NCI-H1105 treated with DMSO at 0.1 percent for 48 hours (cell line): ENCODE measurements at regions not wholly inside any gene's neighbourhood (a gene's known extent, or its start where the extent isn't known, plus 50 kb on each side); places are given as distances from the start of the nearest gene placed in this dataset.

Source experiments
- DNase-seq: peaks from one replicate; lab custom pipeline; 2025; lab: John Stamatoyannopoulos, UW

DNA sequence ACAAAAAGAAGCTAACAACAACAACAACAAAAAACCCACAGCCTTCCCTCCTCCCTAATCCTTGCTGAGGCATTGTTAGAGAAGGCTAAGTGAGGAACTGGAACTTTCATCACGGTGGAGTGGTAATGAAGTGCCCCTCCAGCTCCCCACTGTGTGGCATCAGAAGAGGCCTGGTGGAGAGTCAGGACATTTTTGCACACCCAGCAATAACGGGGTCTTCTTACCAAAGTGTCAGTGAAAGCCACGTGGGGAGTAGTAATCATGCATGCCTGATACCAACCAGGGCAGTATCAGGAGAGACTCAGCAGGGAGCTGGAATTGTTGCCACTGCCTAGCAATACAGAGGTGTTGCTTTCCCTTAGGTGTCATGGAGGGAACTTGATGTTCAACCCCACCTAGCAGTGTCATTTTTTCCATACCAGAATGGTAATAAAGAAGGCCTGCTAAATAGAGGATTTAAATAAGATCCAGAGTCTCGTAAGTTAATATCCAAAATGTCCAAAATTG is 299.7 kb upstream of the RGS6 start:
- no peak for DNase-seq

DNA sequence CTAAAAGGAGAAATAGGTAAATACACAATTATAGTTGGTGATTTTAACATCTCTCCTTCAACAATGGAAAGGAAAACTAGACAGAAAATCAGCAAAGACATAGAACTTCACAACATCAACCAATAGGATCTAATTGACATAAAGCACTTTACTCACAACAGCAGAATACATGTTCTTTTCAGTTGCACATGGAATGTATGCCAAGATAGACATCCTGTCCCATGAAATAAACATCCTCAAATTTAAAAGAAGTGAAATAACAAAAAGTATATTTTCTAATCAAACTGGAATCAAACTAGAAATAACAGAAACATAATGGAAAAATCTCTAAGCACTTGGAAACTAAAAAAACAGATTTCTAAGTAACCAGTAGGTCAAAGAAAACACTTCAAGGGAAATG is 296.2 kb upstream of the RGS6 start:
- no peak for DNase-seq

DNA sequence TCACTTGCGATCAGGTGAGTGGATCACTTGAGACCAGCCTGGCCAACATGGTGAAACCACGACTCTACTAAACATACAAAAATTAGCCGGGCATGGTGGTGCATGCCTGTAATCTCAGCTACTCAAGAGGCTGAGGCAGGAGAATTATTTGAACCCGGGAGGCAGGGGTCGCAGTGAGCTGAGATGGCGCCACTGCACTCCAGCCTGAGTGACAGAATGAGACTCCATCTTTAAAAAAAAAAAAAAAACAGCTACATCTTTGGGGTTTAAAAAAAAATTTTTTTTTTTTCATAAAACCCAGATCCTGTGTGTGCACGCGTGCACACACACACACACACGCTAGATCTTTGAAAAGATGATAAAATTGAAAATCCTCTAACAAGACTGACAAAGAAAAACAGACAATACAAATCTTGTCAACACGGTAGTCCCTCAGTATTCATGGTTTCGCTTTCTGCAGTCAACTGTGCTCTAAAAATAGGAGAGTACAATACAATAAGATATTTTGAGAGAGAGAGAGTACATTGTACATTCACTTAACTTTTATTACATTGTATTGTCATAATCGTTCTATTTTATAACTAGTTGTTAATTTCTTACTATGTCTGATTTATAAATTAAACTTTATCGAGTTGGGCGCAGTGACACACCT is 295.3 kb upstream of the RGS6 start:
- DNase-seq: no peak

DNA sequence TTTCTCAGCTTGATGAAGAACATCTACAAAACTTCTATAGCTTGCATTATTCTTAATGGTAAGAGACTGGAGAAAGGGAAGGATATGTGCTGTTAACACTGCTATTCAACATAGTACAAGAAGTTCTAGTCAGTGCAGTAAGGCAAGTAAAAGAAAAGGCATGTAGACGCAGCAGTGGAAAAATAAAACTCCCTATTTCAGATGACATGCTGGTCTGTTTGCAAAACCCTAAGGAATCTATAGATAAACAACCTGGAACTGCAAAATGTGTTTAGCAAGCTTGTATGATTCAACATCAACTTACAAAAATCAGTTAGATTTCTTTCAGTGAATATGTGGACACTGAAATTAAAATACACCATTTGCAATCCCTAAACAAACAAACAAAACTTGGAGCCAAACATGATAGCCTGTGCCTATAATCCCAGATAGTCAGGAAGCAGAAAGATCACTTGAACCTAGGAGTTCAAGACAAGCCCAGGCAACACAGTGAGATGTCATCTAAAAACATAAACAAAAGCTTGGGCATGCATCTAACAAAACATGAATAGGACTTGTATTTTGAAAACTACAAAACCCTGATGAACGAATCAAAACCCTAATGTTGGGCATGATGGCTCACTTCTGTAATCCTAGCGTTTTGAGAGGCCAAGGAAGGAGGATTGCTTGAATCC is 293.6 kb upstream of the RGS6 start:
- DNase-seq: no peak

DNA sequence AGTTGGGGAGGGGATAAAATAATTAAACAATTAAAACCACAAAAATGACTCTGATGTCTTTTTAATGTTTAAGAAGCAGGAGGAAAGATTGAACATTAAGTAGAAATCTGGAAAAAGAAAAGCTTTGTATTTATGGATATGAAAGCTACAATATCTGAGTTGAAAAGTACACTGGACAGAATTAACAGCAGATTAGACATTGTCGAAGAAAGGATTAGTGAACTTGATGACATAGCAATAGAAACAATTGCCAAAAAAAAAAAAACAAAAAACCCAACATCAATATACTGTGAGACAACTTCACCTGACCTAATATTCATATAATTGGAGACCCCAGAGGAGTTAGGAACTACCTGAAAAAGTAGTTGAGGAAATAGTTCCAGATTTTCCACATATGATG is 289.5 kb upstream of the RGS6 start:
- no peak for DNase-seq

DNA sequence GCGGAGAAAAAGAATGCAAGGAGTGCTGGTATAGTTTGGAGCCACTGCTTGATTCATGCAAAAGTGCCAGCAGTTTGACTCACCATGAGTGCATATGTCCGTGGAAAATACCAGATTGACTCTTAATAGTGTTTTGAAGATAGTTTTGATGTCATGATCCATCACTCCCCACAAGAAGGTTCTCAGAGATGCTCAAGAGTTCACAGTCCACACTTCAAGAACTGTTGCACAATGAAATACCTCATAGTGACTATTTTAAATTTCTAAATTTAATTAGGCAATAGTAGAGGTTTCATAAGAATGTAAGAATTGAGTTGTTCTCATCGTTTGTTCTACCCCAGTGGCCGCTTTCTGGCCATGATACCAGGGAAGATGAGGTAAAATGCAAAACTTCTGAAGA is 286.6 kb upstream of the RGS6 start:
- no peak for DNase-seq

DNA sequence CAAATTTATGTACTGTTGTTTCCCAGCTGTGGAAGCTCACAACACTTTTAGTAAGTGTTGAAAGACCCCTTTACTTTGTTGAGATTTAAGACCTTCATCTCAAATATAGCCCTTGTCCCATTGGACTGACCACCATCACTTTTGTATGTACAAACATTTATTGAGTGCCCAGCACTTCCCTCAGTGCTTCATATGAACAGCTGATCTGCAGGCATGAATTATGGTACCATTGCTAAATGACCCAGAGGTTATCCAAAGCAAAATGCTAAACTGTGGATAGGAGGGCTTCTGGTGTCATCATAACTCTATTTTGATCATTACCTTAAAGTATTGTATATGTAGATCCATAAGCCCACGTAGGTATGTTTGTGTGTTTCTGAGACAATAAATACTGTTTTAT is 285.7 kb upstream of the RGS6 start:
- no peak for DNase-seq

DNA sequence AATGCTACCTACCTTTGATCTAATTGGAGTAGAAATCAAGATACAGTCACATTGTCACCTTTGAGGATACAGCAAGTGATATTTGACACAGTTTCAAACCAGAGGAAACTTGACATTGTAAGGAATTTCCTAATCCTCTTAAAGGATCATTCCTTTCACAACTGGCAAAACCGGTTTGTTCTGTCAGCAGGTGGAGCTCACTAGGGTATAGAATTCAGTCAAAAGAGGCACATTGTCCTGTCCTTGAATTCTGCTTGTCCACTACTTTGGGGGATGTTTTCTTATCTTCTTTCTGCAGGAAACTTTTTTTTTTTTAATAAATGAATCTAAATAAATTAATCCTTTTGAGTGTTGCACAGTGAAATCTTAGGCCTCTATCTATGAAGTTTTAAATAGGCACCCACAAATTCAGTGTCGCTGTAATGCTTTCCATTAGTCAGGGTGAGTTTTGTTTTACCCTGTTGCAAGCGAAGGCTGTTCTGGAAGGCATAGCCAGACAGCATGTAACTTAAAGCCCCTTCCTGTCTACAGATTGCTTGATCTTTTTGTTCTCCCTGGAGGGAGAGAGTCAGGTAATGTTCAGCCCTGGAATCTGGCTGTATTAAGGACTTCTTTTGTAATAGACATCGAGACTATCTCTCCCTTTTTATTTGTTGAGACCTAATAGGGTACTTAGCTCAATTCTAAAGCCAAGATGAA is 285.0 kb upstream of the RGS6 start:
- peak; percentile 37 for DNase-seq

DNA sequence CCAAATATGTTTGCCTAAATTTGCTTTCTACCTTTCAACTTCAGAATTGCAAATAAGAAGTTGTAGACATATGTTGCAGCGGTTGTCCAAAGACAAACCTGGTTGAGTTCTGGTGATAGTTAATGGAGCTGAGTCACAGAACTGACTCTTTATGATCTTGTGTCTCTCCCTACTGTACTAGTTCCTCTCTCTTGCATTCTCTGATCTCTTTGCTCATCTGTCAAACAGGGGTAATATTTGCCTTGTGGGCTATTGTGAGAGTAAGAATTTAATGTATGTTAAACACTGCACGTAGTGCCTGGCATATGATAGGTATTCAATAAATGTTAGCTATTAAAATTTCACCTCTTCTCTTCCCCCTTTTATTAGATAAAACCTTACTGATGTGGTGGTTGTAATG is 283.5 kb upstream of the RGS6 start:
- DNase-seq: no peak

DNA sequence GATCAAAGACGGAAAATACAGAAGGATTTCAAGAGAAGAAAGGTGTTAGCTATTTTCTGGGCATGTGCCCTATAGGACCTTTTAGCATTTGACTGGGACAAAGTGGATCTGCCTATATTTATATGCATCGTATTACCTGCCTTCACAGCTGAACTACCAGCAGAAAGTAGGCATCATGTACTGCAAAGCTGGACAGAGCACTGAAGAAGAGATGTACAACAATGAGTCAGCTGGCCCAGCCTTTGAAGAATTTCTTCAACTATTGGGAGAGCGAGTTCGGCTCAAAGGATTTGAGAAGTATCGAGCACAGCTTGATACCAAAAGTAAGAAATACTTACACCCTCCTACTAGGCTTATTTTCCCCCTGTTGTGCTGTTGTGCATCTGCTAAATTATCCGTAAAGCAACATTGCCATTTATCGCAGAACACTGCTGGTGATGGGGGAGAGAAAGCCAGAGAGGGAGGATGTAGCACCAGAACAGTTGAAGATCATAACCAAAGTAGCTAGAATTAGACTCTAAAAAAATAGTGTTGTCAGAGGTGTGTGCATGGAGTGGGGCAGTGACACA is 282.0 kb upstream of the RGS6 start:
- no peak for DNase-seq

DNA sequence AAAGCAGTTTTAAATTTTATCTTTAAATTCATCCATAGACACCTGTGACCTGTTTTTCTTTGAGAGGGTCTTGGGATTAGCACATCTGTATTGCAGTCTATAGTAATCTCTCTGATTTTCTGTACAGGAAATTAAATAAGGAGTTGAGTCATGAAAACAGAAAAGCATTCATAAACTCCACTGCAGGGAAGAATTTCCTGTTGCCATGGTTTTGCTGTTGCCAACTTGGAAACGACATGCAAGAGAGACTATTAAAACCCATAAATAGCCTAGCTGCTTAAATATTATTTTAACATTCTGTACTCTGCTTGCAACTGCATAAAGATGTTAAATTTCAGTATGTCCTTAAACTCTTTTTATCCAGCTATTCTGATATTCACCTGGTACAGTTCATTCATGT is 281.0 kb upstream of the RGS6 start:
- DNase-seq: no peak

DNA sequence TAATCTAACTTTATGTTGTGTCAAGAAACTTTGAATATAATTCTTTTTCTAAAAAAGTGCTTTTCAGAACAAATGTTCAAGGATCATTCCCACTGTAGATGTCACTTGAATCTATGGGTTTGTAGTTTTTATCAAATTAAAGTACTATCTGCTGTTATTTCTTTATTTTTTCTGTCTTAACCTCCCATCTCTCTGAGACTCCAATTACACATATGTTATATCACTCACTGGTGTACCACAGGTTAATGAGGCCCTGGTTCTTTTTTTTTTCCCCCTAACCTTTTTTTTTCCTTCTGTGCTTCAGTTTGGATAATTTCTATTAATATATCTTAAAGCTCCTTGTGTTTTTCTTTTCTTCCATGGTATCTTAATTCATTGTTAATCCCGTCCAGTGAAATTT is 279.9 kb upstream of the RGS6 start:
- no peak for DNase-seq

DNA sequence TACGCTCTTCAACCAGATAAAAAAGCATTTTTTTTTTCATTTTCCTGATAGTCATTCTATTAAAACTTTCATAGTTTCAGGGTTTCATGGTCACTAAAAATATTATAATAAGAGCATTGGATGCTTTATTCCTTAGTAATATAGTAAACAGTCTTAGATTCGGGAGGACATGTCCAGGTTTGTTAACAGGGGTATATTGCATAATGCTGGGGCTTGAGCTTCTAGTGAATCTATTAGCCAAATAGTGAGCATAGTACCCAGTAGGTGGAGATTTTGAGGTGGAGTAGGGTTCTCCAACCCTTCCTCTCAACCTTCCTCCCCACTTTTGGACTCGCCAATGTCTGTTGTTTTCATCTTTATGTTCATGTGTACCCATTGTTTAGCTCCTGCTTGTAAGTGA is 277.4 kb upstream of the RGS6 start:
- DNase-seq: no peak

DNA sequence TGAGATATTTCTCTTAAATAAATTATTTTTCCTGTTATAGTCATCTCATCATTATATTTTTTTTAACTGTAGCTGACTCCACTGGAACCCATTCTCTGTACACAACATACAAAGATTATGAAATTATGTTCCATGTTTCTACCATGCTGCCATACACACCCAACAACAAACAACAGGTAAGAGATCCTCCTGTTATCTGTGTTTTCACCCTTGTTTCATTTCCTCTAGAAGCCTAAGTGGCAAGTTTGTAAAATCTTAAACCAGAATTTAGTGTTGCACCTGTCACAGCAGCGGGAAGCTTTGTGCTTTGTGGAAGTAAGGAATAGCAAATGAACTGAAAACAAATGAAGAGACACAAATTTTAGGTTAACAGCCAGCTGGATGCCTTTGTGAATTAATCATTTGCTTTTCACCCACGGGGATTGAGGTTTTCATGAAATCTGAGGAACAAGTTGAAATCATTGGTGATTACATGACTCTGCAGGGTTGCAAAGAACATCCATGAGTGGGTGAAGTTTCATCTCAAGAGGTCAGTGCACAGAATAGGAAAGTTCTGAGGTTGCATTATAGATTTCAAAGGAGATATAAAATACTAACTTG is 273.9 kb upstream of the RGS6 start:
- DNase-seq: no peak

DNA sequence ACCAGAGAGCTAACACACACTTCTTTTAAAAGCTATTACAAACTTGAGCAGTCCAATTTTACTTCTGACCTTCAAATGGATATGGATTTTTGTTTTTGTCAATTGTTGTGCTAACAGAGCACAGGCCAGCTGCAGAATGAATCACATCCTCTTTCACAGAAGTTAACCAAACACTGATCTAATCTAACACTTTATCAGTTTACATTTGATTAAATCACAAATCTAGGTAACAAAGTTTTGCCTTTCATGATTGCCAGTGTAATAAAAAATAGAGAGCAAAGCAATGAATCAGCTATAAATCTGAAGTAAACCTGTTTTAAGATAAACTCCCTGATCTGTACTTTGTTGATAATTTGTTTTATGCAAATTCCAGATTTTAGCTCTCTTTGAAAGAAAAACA is 273.1 kb upstream of the RGS6 start:
- DNase-seq: no peak

DNA sequence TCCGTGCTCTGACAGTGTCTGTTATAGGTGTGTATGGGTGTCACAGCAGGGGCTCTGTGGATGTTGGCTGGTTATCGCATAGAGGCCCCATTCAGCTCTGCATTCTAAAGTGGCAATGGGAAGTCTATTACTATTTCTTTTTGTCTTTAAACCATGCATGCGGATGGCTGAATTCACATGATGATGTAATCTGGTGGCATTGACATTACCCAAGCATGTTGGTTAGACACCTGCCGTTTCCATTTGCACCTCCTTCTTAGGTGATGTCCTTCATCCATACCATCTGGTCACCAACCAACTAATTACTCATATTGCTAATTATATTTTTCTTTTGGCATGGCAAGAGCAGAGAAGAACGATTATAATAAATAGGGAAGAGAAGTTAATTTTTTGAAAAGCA is 270.8 kb upstream of the RGS6 start:
- DNase-seq: no peak

DNA sequence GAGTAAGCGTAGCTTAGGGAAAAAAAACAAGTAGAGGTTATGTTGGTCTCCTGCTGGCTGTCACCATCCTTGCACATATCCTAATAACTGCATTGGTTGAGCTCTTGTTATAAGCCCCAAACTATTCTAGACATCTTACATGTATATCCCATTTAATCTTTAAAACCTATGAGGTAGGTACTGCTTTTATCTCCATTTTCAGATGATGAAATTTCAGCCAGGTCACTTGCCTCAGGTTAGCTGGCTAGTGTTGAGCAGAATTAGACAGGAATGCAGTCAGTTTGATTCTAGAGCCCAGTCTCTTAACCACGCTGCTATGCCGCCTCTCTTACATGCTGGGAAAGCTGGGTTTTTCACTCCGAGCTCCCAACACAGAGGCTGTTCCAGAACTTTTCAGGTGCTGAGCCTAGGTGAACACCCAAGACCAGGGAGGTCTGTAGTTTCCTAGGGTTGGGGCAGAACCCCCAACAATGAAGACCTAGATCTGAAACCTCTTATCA is 269.9 kb upstream of the RGS6 start:
- no peak for DNase-seq

DNA sequence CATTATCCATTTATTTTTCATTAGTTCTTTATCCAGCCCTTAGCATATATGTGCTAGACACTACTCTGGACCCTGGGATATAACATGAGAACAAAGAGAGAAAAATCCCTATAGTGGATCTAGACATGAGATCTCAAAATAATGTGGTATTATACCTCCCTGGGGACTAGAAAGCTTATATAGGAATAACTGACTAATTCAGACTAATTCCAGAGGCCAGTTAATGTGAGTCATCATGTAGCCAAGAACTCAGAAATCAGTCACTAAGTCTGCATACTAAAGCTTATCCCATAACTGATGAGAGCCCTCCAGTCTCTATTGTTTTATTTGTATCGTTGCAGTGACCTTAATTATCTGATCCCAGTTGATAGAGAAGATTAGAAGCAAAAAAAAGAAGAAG is 267.1 kb upstream of the RGS6 start:
- DNase-seq: no peak

DNA sequence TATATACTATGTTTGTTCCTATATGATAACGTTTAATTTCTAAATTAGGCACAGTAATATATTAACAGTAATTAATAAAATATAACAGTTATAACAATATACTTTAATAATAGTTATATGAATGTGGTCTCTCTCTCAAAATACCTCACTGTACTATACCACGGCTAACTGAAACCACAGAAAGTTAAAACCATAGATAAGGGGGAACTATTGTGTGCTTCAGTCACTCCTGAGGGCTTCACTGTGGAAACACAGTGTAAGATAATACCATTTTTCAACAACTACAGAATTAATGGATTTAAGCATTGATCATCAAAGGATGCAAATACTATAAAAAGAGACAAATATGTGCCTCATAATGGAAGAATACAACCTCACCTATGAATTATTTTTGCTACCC is 266.4 kb upstream of the RGS6 start:
- no peak for DNase-seq

DNA sequence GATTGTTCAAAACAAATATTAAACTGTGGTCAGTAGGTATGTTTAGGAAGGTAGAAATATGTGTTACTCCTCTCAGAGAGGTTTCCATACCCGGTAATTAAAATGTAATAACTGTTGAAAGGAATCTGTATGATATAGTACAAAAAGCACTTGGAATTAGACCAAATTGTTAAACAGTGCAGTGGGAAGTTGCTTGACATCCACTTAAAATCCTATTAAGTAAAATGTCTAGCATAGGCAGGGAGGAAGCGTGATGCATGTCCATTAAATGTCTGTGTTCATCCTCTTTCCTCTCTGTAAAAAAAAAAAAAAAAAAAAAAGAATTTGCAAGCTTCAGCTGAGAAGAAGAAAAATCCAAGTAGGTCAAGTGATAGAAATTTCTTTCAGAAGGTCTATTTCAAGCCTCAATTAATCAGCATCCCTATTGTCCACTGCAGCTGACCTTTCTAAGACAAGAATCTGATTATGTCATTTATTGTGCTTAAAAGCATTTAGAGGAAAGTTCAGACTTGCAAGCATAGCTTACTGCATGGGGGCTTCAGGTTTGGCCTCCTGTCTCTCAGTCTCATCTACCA is 265.6 kb upstream of the RGS6 start:
- DNase-seq: no peak

DNA sequence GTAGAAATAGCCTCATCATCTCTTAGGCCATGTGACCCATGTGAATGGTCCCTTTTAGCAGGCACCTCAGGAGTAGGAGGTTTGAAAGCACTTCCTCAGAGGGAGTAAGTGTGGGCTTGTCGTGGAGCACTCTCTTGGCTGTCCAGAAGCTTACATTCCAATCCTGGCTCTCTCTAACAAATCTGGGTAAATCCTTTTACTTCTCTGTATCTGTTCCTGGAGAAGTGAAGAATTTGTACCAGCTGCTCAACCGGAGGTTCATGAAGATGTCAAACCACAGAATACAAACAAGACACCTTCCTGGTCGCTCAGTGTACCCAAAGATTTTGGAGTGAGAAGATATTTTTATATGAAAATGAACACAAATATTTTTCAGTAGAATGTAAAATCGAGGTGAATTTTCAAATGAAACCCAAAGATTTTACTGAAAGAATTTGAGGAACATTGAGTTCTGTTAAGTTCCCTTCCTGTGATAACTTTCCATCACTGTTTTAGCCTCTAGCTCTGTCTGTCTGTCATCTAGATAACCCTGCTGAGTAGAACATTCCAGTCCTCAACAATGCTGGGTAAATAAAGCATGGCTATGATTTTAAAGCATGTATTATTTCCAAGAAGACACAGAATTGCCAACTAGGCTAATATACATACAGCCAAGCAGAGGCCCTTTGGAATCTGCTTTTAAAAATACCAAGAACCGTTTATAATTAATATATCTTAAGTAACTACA is 263.9 kb upstream of the RGS6 start:
- no peak for DNase-seq
